Superior temporal gyrus (tissue), 1 donor: ENCODE measurements at regions not wholly inside any gene's neighbourhood (a gene's known extent, or its start where the extent isn't known, plus 50 kb on each side); places are given as distances from the start of the nearest gene placed in this dataset.

Experiments
- DNase-seq: peaks from one replicate; pipeline ENCODE4 v3.0.0-alpha.2; 2016; ENCODE audit errors: extremely low spot score

- DNase-seq, result no peak
Observed at GRCh38 chr2:62370321-62371250, 135.4 kb downstream of the TMEM17 start.

- DNase-seq, result no peak
Observed at GRCh38 chr2:62369541-62370202, 136.3 kb downstream of the TMEM17 start.

- DNase-seq, result no peak
Observed at GRCh38 chr2:62364791-62365528, 141.0 kb downstream of the TMEM17 start.

- no peak for DNase-seq
Observed at GRCh38 chr2:62363166-62363565, 142.8 kb downstream of the TMEM17 start.

- no peak for DNase-seq
Observed at GRCh38 chr2:62362561-62362960, 143.4 kb downstream of the TMEM17 start.

GRCh38 chr2:62361964-62362363 lies 144.0 kb downstream of the TMEM17 start:
- no peak for DNase-seq

- no peak for DNase-seq
Observed at GRCh38 chr2:62354771-62355561, 151.0 kb downstream of the TMEM17 start.

GRCh38 chr2:62352031-62352430 lies 154.0 kb downstream of the TMEM17 start:
- no peak for DNase-seq

GRCh38 chr2:62349788-62350187 lies 153.9 kb downstream of the B3GNT2 start:
- DNase-seq, result no peak

- DNase-seq, result no peak
Observed at GRCh38 chr2:62348700-62349099, 152.8 kb downstream of the B3GNT2 start.

- DNase-seq, result no peak
Observed at GRCh38 chr2:62347563-62348270, 151.8 kb downstream of the B3GNT2 start.

- no peak for DNase-seq
Observed at GRCh38 chr2:62344472-62344871, 148.6 kb downstream of the B3GNT2 start.

- no peak for DNase-seq
Observed at GRCh38 chr2:62343636-62344337, 147.9 kb downstream of the B3GNT2 start.

GRCh38 chr2:62343206-62343605 lies 147.3 kb downstream of the B3GNT2 start:
- DNase-seq, result no peak

- no peak for DNase-seq
Observed at GRCh38 chr2:62340994-62341484, 145.1 kb downstream of the B3GNT2 start.

- no peak for DNase-seq
Observed at GRCh38 chr2:62339837-62340236, 143.9 kb downstream of the B3GNT2 start.

- DNase-seq, result no peak
Observed at GRCh38 chr2:62339413-62339812, 143.5 kb downstream of the B3GNT2 start.

GRCh38 chr2:62338111-62338510 lies 142.2 kb downstream of the B3GNT2 start:
- DNase-seq, result no peak

GRCh38 chr2:62337403-62337802 lies 141.5 kb downstream of the B3GNT2 start:
- DNase-seq, result no peak

- no peak for DNase-seq
Observed at GRCh38 chr2:62335612-62336011, 139.7 kb downstream of the B3GNT2 start.
